ENCODE measurements at regions not wholly inside any gene's neighbourhood (a gene's known extent, or its start where the extent isn't known, plus 50 kb on each side); places are given as distances from the start of the nearest gene placed in this dataset.

DNA sequence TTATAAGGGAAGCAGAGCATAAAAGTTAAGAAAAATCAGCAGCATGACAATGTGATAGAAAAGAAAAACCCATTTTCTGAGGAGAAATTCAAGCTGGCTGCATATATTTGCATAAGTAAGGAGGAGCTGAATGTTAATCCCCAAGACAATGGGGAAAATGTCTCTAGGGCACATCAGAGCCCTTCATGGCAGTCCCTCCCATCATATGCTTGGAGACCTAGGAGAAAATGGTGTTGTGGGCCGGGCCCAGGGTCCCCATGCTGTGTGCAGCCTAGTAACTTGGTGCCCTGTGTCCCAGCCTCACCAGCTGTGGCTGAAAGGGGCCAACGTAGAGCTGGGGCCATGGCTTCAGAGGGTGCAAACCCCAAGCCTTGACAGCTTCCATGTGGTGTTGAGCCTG is 100.6 kb upstream of the PLPPR4 start:
- DNase-seq = no peak

DNA sequence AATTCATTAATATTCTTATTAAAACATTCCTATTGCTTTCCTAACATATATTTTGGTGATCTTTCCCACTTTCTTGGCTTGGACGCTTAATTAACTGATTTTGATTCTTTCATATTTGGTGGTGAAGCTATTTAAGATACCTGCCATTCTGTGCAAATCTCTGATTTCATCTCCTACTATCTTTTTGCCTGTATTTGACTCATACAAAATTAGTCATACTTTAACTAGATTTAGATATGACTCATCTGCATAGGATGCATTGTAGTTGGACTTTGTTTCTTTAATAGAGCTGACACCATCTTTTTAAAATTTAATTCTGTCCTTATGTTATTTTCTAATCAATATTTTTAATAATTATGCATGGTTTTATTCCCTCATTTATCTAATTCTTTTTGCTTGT is 93.8 kb upstream of the PLPPR4 start:
- DNase-seq = no peak

GRCh38 chr1:99171184-99171813 is 93.0 kb upstream of the PLPPR4 start:
- DNase-seq = no peak

DNA sequence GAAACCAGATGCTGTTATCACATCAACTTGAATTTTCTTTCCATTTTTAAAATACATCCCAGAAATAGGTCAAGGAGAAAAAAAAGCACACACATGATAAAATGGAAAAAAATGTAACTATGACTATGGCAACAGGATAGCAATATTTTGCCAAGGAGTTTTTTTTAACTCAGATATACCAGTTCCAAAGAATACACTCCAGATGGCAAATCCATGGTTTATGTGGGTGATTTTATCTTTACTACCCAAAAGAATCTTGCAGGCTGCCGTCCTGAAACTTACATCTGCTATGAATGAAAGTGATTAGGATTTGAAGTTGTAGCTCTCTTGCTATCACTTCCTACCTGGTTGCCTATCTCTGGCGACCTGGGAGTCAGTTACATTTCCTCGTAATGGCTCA is 91.0 kb upstream of the PLPPR4 start:
- DNase-seq = no peak

- DNase-seq = no peak
These were observed 90.4 kb upstream of the PLPPR4 start for GRCh38 chr1:99173900-99174299.

GRCh38 chr1:99176753-99177152 is 87.5 kb upstream of the PLPPR4 start:
- no peak for DNase-seq

- DNase-seq = no peak
These were observed 86.8 kb upstream of the PLPPR4 start for GRCh38 chr1:99177465-99177864.

DNA sequence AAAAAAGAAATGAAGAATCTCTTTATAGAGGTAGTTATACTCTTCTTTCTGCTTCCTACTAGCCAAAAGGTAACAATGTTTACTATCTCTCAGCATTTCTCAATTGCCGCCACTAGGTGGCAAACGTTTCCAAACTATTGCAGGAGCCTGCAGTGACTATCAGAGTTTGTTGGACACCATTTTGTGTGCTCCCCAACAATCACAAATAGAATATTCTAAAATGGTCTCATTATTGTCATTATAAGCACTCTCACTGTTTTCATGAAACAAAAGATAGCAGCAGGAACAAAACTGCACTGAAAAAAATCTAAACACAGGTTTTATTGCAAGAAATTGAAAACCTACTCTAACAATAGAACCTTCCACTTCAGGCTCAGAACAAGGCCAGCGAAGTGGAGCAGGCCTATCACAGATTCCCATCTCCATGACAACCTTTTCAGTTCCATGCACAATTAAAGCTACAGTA is 83.9 kb upstream of the PLPPR4 start:
- peak; percentile 83 for DNase-seq

DNA sequence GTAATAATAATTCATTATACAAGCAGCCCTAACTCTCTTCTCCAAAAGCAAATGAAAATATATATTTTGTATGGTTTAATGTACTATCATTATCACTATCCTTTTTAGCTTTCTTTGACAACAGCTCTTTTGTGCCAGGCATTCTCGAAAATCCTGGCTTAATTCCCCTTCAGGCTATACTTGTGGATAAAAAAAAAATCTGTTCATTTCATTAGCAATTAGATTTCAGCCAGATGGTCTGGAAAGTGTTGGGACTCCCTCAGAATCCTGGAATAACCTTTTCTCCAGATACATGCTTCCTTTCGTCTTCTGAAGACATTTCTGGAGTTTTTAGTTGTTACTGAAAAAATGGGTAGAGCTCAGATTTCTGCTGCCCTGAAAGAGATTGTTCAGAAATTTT is 83.4 kb upstream of the PLPPR4 start:
- DNase-seq = peak; percentile 52

GRCh38 chr1:99181892-99182291 is 82.4 kb upstream of the PLPPR4 start:
- no peak for DNase-seq

DNA sequence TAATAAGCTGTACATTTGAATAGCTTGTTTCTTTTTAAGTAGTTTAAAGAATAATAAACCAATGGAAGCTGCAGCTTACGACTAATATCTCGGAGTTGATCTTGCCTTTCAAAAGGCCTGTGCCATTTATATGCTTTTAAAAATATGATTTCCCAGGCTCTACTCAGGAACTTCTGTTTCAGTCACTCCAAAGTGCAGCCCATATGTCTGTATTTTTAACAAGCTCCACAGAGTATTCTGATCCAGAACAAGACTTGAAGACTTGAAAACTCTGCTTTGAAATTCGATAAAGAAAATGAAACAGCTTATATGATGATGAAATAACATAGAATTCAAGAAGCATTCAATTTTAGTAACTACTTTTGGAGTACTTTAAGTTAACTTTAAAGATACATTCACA is 79.1 kb upstream of the PLPPR4 start:
- DNase-seq = no peak

DNA sequence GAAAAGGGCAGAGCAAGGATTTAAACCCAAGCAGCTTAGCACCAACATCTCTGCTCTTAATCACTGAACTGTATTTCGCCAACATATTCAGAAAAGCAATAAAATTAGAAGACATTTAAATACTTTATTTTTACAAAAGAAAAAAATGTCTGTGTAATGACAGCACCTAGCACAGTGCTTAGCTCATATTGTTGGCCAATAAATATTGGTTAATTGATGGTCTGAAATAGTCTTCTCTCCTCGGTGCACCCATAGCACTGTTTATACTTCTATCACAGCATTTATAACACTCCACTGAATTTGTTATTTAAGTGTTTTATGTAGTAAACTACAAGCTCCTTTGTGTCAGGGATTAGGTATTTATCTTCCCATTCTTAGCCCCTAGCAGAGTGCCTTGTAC is 70.9 kb upstream of the PLPPR4 start:
- no peak for DNase-seq

DNA sequence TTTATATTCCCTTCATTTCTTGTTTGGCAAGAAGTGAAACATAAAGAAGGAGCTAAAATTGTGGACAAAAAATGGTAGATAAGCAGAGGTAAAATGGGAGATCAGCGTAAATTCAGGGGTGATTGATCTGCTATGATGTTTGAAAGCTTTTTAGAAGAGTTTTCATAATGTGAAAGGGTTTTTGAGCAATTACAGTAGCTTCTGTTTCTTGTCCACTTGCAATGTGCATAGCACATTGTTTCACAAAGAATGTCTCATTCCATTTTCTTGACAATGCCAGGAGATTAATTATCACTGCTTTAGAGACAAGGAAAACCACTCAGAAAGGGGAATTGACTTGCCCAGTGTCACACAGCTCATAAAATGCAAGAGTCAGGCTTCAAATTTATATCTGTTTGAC is 65.9 kb upstream of the PLPPR4 start:
- DNase-seq = no peak

- DNase-seq = no peak
These were observed 57.1 kb upstream of the PLPPR4 start for GRCh38 chr1:99207216-99207615.

Data from muscle of arm (tissue), 1 donor.